ENCODE measurements at regions not wholly inside any gene's neighbourhood (a gene's known extent, or its start where the extent isn't known, plus 50 kb on each side); places are given as distances from the start of the nearest gene placed in this dataset.

DNA sequence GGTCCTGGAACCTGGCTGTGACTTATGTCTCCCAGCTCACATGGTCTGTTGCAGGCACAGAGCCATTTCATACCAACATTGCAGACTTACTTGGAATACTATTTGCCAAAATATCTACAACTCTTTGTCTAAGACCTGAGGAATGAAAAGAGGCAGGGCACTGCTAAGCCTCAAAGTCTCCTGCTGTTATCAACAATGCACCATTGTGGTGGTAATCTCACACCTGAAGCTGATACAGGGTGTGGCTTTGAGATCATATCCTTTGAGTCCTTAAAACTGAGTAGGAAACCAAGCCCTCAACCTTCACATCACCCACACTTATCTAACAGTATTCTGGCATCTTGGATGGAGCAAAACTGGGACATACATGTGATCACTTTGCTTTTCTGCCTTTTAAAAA is 782.0 kb downstream of the EPHA3 start:
- no peak for TF ChIP-seq CTCF (IDR thresholded peaks at IDR 0.05 in 2 of 3, conservative IDR thresholded peaks at IDR 0.05 in 1 of 3; ENCODE audit: insufficient read depth in 2 of 3, low read depth in 1 of 3, low read length in 3 of 3)
- TF ChIP-seq, protein P1, sequence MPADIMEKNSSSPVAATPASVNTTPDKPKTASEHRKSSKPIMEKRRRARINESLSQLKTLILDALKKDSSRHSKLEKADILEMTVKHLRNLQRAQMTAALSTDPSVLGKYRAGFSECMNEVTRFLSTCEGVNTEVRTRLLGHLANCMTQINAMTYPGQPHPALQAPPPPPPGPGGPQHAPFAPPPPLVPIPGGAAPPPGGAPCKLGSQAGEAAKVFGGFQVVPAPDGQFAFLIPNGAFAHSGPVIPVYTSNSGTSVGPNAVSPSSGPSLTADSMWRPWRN (IDR thresholded peaks at IDR 0.05; ENCODE audit: low read depth) = no peak
- TF ChIP-seq MTA2 (IDR thresholded peaks at IDR 0.05; ENCODE audit: low read depth) = no peak
- TF ChIP-seq NCOA2 (IDR thresholded peaks at IDR 0.05; ENCODE audit: partially characterized antibody in 2 of 2) = no peak
- TF ChIP-seq, protein P2, sequence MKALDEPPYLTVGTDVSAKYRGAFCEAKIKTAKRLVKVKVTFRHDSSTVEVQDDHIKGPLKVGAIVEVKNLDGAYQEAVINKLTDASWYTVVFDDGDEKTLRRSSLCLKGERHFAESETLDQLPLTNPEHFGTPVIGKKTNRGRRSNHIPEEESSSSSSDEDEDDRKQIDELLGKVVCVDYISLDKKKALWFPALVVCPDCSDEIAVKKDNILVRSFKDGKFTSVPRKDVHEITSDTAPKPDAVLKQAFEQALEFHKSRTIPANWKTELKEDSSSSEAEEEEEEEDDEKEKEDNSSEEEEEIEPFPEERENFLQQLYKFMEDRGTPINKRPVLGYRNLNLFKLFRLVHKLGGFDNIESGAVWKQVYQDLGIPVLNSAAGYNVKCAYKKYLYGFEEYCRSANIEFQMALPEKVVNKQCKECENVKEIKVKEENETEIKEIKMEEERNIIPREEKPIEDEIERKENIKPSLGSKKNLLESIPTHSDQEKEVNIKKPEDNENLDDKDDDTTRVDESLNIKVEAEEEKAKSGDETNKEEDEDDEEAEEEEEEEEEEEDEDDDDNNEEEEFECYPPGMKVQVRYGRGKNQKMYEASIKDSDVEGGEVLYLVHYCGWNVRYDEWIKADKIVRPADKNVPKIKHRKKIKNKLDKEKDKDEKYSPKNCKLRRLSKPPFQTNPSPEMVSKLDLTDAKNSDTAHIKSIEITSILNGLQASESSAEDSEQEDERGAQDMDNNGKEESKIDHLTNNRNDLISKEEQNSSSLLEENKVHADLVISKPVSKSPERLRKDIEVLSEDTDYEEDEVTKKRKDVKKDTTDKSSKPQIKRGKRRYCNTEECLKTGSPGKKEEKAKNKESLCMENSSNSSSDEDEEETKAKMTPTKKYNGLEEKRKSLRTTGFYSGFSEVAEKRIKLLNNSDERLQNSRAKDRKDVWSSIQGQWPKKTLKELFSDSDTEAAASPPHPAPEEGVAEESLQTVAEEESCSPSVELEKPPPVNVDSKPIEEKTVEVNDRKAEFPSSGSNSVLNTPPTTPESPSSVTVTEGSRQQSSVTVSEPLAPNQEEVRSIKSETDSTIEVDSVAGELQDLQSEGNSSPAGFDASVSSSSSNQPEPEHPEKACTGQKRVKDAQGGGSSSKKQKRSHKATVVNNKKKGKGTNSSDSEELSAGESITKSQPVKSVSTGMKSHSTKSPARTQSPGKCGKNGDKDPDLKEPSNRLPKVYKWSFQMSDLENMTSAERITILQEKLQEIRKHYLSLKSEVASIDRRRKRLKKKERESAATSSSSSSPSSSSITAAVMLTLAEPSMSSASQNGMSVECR (CRISPR knock-in tag; IDR thresholded peaks at IDR 0.05) = no peak
- no peak for TF ChIP-seq PKNOX1 (IDR thresholded peaks at IDR 0.05)
- TF ChIP-seq, protein P3, sequence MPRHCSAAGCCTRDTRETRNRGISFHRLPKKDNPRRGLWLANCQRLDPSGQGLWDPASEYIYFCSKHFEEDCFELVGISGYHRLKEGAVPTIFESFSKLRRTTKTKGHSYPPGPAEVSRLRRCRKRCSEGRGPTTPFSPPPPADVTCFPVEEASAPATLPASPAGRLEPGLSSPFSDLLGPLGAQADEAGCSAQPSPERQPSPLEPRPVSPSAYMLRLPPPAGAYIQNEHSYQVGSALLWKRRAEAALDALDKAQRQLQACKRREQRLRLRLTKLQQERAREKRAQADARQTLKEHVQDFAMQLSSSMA (CRISPR knock-in tag; IDR thresholded peaks at IDR 0.05) = no peak
- no peak for TF ChIP-seq MTF1 (CRISPR knock-in tag; IDR thresholded peaks at IDR 0.05; ENCODE audit: borderline replicate concordance)
- no peak for TF ChIP-seq PCBP1 (IDR thresholded peaks at IDR 0.05; ENCODE audit: low read depth, low read length, poor library complexity, severe bottlenecking)
- TF ChIP-seq CBX3 (IDR thresholded peaks at IDR 0.05; ENCODE audit: borderline replicate concordance in 1 of 2, low read length in 2 of 2) = no peak
